HAP-1 (cell line): ENCODE measurements at regions not wholly inside any gene's neighbourhood (a gene's known extent, or its start where the extent isn't known, plus 50 kb on each side); places are given as distances from the start of the nearest gene placed in this dataset.

ENCODE experiments used
- DNase-seq, 2 experiments: peaks; one replicate each; pipeline ENCODE4 v3.0.0-alpha.2; 2016 to 2020; ENCODE audit warnings: low spot score in 2 of 2
- H3K27me3 ChIP-seq: fragments of 250-450 bp; sonication (Bioruptor Pico); 2 replicates; pipeline ENCODE4 v1.5.1; 2020; ENCODE audit warnings: low read depth, mild to moderate bottlenecking, moderate library complexity
- H3K36me3 ChIP-seq: fragments of 250-450 bp; sonication (Bioruptor Pico); replicated peaks from 2 replicates; pipeline ENCODE4 v1.5.1; 2020; ENCODE audit warnings: mild to moderate bottlenecking
- H3K4me1 ChIP-seq: fragments of 250-450 bp; sonication (Bioruptor Pico); 2 replicates; pipeline ENCODE4 v1.5.1; 2020; ENCODE audit warnings: mild to moderate bottlenecking
- H3K4me3 ChIP-seq: fragments of 250-450 bp; sonication (Bioruptor Pico); 2 replicates; pipeline ENCODE4 v1.5.1; 2020; ENCODE audit warnings: mild to moderate bottlenecking, moderate library complexity
- H3K9me3 ChIP-seq: fragments of 250-450 bp; sonication (Bioruptor Pico); 2 replicates; pipeline ENCODE4 v1.5.1; 2020; ENCODE audit warnings: mild to moderate bottlenecking, moderate library complexity
- in situ Hi-C: fragments of 300-500 bp; cut with MboI; formaldehyde crosslinking; loops from 3 replicates; pipeline ENCODE4 v1.14.3; 2020; ENCODE audit warnings: low sequenced_read_pairs, inconsistent platforms, mixed read lengths

GRCh38 chr11:88231894-88232482, 56.7 kb upstream of the RAB38 start:
- peak in 1 of 2 experiments; percentile 19 for DNase-seq
- H3K4me1 ChIP-seq: no peaks in the 10 kb centered on the region

GRCh38 chr11:88229303-88229702, 54.1 kb upstream of the RAB38 start:
- H3K27me3 ChIP-seq: no peaks in the 10 kb centered on the region
- H3K4me1 ChIP-seq: no peaks in the 10 kb centered on the region
- no peak for DNase-seq
- no peaks in the 10 kb centered on the region for H3K9me3 ChIP-seq
- in situ Hi-C loops: no loop called here
- H3K4me3 ChIP-seq: no peak overlapping the region
- H3K36me3 ChIP-seq: no peaks in the 10 kb centered on the region

More at GRCh38 chr11:88231894-88232482, 56.7 kb upstream of the RAB38 start:
- in situ Hi-C loops: no loop called here
- Histone ChIP-seq H3K9me3 (no peaks in the 10 kb centered on the region), H3K36me3 (no peaks in the 10 kb centered on the region), H3K27me3 (no peaks in the 10 kb centered on the region), H3K4me3 (no peak overlapping the region)
